Fibroblast of skin of right biceps (primary cell): ENCODE measurements at regions not wholly inside any gene's neighbourhood (a gene's known extent, or its start where the extent isn't known, plus 50 kb on each side); places are given as distances from the start of the nearest gene placed in this dataset.

Experiments
- DNase-seq: peaks from one replicate; pipeline ENCODE4 v3.0.0-alpha.2; 2013

DNA sequence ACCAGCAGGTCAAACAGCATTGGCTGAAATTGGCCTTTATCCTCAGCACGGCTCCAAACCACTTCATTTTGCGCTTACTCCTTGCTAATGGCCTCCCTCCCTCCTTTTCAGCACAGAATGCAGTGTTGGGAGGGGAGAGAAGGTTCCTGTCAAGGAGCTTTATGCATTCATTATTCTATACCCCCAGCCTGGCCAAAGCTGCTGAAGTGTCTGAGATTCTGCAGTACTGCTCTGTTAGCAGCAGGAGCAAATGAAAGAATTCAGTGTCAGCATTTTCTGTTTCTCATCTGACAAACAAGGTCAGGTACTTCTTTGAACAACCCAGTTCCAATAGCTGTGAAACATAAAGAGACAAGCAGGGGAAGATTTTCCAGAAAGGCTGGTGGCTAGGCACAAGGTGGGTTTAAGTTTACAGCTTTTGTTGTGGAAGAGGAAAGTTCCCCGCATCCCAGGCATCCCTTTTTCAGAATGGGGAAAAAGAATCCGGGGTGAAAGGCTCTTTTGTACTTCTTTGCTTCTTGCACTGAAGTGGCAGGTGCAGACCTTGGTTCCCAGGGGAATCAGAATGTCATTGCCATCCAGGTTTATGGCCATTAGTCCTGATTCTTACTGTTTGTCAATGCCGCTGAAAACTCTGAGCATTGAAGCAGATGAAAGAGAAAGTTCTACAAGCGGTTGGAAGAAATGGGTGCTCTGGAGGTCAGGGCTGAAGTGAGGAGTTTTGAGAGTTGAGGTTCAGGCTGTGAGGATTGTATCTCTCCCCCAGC is 109.3 kb upstream of the APC start:
- DNase-seq, result no peak

DNA sequence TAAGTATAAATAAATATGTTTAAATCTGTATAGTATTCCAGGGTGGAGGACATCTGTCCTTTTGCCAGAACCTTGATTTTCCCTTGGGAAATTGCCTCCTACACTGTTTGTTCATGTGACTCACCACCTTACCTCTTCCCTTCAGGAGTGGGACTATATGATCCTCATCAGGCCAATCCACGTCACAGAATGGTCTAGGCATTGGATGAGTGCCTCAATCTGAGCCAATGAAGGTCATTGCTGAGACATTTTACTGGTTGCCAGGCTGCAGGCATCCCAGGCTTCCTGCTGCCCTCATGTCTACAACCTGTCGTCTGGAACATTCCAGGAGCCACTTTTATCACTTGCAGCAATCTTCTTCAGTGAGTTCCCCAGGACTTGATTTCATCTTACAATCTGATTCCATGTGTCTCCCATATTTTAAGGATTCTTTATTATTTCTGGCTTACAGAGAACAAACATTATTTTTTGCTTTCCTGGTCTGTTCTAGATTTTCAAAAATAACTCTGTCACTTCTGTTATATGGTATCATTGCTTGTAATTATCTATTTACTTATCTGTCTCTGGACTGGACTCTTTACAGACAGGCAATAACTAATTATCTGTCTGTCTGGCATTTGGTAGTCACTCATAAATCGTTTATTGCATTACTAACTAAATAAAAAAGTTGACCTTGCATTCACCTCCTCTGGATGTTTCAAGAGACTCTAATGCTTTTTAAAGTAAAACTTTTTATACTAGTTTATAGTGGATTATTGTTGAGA is 107.3 kb upstream of the APC start:
- no peak for DNase-seq

DNA sequence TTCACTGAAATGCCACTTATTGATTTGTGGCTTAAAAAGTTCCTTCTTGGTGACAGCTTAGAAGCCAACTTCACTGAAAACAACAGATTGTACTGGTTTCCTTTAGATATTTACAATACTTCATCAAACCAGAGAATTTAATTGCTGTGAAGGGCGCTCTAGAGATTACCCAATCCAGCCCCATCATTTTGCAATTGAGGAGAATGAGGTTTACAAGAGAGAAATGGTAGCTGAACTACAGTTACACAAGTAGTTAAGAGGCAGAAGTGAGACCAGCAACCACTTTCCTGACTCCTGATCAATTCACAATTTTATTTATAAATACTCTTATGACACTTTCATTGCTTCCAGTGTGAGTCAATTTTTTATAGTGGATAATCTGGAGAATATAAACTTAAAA is 103.5 kb upstream of the APC start:
- no peak for DNase-seq

DNA sequence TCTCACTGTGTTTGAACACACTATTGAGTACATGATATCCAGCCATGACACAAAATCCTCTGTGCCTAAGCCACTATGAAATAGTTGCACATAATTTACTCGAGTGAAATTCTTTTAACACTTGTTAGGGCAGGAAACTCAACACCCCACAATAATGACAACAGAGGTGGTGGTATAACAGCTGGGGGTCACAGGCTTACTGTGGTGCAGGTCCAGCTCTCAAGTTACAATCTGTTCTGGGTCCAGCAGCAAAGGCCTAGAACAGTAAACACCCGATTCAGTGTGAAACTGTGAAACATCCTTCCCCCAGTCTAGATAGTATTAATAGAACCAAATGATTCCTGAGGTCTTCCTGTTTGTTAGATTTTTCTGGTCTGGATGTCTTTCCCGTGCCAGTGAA is 102.9 kb upstream of the APC start:
- no peak for DNase-seq

DNA sequence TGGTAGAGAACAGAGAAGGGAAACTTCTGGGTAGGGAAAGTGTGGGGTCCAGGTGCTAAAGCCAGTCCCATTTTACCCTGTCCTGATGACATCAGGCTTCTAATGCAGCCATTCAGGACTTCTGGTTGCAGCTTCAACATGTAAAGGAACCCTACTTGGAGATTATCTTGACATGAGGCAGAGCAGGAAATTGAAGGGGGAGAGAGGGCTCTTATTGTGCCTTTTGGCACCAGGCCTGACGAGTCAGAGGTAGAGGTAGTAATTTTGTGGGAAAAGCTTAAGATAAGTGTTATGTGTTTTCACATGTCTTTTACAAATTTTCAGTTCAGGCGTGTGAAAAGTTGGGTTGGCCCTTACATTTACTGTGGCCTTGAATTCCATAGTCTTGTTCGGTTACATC is 102.4 kb upstream of the APC start:
- peak; percentile 30 for DNase-seq

DNA sequence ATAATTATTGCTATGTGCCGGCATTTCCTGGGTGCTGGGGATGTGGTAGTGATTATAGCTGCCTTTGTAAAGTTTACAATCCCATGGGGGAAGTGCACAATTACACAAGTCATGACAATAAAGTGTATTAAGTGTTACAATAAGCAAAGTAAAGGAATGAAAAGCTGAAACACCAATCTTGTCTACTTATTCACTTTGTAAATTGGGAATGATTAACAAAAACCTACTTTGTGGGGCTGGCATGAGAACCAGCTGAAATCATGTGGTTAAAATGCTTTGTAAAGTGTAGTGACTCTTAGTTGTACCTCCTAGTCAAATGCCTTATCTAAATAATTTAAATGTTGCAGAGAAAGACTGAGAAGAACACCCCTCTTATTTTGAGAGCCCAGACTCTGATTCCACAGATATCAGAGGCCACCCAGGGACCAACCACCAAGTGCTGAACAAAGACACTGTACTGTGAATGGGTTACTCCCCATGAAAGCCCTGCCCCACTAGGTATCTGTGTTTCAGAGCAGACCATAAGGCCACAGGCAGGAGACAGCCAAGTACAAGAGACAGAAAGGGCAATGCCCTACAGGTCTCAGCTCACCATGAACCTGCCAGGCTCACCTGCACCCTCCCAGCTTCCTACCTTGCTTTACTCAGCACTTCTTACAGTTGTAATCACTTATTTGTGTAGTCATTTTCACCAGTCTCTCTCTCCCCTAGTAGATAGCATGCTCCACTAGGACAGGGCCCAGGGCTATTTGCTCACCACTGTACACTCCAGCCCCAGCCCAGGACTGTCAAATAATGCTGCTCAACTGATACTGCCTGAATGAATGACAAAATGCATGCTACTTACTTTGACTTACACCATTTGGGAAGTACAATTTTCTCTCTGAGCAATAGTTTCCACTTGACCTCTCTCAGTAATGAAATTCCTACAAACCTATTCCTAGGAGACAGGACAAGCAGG is 101.6 kb upstream of the APC start:
- DNase-seq, result no peak

DNA sequence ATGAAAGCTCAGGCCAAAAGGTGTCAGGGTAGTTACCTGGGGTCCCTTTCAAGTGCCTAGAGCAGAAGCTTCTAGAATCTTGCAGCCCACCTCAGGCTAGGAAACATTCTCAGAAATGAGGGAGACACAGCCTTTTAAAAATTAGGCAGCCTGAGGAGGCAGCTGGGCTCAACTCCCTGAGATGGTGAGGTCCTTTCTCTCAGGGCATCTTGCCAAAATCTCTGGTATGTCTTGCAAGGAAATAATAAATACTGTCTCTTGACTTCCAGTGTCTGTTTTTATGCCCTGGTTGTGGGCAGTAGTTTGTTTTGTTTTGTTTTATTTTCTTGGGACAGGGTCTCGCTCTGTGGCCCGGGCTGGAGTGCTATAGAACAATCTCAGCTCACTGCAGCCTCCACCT is 100.9 kb upstream of the APC start:
- no peak for DNase-seq

DNA sequence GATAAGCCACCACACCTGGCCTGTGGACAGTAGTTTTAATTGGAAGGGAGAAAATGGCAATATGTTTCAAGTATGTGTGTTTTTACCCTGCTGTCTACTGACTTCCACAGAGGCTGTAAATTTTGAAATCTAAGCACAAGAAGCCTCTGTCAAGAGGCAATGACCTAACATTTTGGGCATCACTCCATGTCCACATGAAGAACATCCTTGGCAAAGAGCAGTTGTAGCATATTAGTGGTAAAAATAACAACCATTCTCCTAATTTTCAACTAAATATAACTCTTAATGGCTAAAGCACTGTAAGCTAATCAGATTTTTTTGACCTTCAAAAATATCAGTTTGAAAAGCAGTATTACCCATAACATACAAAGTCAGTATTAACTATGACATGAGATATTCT is 100.3 kb upstream of the APC start:
- no peak for DNase-seq

DNA sequence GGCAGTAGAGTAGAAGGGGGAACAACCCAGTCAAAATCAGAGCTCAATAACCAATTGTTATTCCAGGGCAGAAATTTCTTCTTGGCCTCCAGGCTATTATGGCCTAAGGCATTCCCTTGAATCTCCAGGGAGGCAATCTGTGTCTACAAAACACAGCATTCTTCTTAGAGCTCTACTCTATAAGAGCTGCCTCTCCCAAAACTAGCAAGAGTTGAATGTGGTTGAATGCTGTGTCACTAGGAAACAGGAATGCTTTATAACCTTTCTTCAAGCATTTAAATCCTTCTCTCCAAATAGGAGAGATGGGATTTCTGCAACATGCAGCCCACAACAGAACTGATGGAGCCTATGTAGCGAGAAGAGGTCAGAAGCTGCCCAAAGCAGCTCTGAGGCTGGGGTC is 97.1 kb upstream of the APC start:
- DNase-seq, result peak; percentile 11

DNA sequence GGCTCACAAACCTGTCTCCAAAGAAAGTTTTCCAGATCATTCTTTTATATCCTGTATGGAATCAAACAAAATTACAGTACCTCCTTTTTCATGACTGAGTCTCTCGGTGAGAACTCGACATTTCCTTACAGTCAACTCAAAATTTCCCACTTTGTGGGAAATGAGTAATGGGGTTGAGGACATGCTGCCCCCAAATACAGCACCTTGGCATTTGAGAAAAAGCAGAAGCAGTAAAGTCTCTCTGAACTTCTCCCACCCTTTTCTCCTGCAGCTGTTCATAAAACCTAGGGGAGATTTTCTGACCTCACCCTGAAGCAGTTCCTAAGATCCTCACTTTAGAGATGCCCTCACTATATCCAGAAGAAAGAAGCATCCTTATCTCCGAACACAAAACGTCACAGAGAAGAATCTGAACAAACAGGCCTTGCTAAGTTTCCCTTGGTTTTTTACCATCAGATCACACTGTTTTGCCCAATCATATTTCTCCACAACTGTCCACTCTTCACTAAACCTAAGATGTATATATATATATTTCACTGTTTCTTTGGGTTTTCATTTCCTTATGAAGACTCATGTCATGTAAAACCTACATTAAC is 96.1 kb upstream of the APC start:
- no peak for DNase-seq

DNA sequence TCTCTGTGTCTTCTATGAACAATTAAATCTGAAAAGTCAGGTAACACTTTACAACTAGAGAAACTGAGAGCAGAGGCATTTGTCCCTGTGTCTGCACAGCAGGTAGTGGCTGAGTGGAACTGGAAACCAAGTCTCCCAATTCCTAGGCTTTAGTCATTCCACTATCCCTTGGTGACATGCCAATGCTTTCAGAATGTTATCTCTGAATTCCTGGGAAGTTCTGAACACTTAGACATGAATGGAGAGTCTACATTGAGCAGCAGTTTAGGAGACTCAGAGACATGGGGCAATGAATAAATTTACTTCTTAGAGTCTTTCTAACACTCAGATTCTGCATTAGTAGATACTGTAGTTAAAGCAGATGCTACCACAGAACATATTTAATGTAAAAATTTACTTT is 94.8 kb upstream of the APC start:
- peak; percentile 30 for DNase-seq

DNA sequence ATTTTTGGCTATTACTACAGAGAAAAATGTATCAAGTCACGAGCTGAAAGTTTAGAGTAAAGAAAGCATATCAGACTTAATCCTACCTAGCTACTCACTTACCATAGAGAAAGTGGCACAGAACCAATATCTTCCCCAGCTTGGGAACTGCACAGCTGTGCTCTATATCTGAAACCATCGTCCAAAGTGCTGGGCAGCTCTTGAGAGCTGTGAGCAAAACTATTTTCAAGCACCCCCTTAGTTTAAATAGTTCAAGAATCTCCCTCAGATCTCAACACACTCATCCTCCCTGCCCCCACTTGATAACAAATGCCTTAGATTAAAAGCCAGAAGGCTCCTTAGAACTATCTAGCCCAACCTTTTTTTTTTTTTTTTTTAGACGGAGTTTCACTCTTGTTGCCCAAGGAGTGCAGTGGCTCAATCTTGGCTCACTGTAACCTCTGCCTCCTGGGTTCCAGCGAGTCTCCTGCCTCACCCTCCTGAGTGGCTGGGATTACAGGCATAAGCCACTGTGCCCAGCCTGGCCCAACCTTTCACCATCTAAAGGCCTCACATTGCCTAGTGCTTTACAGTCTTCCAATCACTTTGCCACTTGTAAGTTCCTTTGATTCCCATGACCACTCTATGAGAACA is 94.2 kb upstream of the APC start:
- no peak for DNase-seq

DNA sequence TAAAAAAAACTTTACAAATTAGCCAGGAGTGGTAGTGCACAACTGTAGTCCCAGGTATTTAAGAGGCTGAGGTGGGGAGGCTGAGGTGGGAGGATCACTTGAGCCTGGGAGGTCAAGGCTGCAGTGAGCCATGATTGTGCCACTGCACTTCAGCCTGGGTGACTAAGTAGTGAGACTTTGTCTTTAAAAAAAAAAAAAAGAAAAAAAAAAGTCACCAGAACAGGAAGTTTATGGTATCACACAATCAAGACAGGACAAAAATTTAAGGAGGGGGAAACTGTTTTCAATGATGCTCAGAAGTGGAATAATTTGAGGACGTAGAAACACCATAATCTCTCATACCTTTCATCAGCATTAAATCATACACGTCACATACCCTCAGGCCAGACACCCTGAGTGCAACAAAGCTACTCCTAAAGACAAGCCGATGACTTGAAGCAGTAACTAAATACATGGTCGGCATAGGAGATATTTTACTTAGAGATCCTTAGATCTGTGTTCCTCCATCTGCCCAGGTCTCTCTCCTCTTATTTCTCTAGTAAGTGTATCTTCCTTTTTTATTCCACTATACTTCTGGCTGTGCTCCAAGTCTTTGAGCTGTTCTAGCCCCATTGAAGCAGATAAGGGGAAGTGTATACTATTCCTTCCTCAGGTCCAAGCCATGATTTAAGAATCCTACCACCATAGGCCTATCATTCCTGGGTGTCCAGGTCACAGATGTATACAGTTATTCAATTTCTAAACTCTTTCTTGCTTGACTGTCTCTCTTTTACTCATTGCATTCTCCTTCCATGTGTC is 91.3 kb upstream of the APC start:
- no peak for DNase-seq

DNA sequence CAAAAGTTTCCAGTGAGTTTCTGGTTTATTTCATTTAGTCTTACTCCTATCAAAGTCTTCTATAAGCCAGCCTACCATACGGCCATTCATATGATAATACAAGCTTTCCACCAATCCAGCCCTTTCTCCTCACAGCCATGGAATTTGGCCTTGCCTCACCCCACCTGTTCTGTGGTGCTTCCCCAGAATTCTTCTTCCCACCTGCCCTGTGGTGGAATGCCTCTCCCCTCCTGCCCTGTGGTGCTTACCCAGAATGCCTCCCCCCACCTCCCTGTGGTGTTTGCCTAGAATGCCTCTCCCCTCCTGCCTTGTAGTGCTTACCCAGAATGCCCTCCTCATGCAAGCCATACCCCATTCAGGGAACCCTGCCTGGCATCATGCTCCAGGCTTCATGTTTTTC is 90.3 kb upstream of the APC start:
- no peak for DNase-seq

DNA sequence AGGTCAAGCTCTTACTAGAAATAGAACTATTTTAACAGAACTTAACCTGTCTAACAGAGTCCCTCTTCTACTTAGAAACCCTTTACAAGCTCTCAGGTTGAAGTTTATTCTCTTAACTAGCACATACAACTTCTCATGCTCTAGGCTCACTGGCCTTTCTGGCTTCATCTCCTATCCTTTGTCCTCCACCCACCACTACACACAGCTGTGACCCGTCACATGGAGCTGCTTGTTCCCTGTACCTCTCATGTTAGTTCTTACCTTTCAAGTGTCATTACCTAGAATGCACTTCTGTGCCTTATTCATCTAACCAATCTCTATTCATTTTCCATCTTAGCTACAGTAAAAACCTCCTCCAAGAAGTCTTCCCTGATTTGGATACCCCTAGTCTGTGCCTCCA is 89.4 kb upstream of the APC start:
- no peak for DNase-seq

DNA sequence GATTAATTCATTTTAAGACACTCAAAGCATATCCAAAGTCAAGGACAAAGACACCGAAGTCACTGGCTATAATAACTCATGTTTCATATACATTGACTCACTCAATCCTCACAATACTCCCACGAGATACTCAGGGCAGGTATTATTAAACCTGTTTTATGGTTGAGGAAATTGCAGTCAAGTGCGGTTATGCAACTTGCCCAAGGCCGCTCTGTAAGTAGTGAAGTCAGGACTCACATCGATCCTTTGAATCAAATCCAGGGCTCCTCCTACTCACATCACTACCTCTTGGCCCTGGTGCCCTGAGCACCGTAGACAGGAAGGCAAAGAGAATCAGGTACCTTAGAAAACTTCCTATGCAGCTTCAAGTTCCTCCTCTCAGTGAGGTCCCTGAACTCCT is 87.8 kb upstream of the APC start:
- DNase-seq, result no peak

DNA sequence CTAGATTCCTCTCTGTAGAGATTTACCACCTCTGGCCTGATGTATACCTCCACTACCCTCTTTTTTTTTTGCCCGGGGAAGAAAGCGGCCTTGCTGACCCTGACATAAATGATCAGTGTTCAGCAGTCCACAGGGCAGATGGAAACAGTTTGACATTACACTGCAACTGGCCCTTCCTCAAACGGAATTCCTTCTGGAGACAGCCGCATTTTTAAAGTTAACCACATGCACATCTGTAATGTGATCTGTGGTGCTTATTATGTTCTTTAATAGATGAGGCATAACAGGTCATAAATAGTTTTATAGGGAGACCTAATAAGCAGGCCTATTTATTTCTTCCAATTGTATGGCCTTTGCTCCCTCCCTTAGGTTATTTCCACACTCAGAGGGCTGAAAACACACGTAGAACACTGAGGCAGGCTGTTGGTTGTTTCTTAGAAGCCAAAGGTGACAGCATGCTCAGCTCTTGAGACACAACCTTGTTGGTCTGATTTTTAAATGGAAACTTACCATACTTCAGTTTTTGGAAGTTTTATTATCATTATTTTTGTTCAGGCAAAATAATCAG is 84.0 kb upstream of the APC start:
- no peak for DNase-seq

DNA sequence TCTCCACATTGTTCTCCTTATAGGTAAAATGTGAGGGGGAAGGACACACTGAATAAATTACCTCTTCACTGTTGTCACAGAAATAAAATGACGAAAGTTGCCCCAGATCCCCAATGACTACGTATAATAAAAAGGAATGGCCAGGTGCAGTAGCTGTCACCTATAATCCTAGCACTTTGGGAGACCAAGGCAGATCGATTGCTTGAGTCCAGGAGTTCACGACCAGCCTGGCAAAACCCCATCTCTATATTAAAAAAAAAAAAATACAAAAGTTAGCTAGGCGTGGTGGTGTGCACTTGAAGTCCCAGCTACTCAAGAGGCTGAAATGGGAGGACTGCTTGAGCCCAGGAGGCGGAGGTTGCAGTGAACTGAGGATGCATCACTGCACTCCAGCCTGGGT is 82.2 kb upstream of the APC start:
- DNase-seq, result no peak

DNA sequence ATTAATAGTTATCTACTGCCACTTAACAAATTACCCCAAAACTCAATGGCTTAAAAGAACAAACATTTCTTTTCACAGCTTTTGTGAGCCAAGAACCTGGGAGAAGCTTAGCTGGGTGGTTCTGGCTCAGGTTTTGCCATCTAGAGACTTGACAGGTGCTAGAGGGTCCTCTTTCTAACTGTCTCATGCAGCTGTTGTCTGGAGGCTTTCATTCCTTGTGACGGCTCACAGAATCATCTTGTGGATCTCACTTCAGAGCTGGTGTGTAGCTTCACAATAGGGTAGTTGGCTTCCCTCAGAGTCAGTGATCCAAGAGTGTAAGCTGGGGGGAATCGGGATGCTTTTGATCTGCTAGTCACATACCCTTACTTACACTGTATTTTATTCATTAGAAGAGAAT is 81.2 kb upstream of the APC start:
- no peak for DNase-seq

DNA sequence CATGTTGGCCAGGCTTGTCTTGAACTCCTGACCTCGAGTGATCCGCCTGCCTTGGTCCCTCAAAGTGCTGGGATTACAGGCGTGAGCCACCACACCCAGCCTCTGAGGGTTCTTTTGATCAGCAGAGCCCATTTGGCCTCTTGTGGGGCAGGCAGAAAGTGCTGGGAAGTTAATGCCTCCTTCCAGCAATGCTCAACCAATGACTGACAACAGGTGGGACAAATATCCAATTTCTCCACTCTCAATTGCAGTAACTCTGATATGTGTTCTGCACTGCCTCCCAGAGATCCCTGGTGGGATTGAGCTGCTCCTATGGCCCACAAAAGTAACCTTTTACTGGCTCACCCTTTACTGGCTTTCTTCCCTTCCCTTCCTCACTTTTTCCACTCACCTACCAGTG is 79.9 kb upstream of the APC start:
- no peak for DNase-seq

DNA sequence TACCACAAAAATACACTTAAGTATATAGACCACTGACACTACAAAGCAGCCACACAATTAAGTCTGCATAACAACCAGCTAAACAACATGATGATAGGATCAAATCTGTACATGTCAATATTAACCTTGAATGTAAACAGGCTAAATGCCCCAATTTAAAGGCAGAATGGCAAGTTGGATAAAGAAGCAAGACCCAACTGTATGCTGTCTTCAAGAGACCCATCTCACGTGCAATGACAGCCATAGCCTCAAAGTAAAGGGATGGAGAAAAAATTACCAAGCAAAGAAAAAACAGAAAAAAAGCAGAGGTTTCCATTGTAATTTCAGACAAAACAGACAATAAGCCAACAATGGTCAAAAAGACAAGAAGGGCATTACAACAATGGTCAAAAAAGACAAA is 77.3 kb upstream of the APC start:
- no peak for DNase-seq
